ENCODE measurements at regions not wholly inside any gene's neighbourhood (a gene's known extent, or its start where the extent isn't known, plus 50 kb on each side); places are given as distances from the start of the nearest gene placed in this dataset.

DNA sequence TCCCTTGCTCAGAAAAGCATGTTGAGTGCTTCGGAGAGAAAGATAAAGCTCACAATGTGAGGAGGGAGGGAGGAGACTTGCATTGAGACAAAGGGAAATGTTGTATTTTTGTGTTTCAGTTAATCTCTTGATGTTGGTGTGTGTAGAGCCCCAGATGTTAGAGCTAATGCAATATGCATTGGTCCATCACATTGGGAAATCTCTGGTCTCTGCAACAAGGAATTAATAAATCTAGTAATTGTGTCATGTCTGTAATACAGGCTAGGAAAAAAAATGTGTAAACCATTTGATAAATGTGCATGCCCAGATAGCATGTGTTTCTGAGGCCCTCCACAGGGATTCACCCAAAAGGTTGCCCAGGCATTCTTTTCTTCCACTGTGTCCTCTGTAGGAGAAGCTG, 230.4 kb upstream of the KCNH8 start:
- TF ChIP-seq POLR2A (IDR thresholded peaks at IDR 0.05; ENCODE audit: low read length) (no peak), GATA1 (IDR thresholded peaks at IDR 0.05; ENCODE audit: low read depth, low read length) (no peak)

Data from erythroblast (primary cell).